ENCODE measurements at regions not wholly inside any gene's neighbourhood (a gene's known extent, or its start where the extent isn't known, plus 50 kb on each side); places are given as distances from the start of the nearest gene placed in this dataset.
"Not testable (repeated sequence)": the region's sequence is repeated elsewhere in the genome, so short reads cannot be mapped to it uniquely, and the experiment has no call there.

- Histone ChIP-seq H3K9me3 (ENCODE audit: control insufficient read depth, insufficient read depth, low read length) (no peaks in the 10 kb centered on the region), H3K36me3 (ENCODE audit: control insufficient read depth, low read length) (no peaks in the 10 kb centered on the region), H3K27ac (ENCODE audit: low read depth, low read length) (no peak overlapping the region), H3F3A (ENCODE audit: control insufficient read depth, insufficient read depth) (no peaks in the 10 kb centered on the region), H3K9me2 (replicated peaks; ENCODE audit: control insufficient read depth, low read length) (no peaks in the 10 kb centered on the region), H3K4me1 (ENCODE audit: control insufficient read depth, low read length) (peaks cover 29% of the 10 kb centered on the region), H3K27me3 (ENCODE audit: control insufficient read depth, low read length) (no peaks in the 10 kb centered on the region), H3K4me3 (ENCODE audit: low read length) (no peak overlapping the region), H3K79me2 (ENCODE audit: control insufficient read depth, low read length) (no peaks in the 10 kb centered on the region), H4K20me1 (ENCODE audit: control insufficient read depth, insufficient read depth, low read depth, low read length) (no peaks in the 10 kb centered on the region), H3K4me2 (ENCODE audit: low read length) (no peak overlapping the region)
- TF ChIP-seq, protein P1, sequence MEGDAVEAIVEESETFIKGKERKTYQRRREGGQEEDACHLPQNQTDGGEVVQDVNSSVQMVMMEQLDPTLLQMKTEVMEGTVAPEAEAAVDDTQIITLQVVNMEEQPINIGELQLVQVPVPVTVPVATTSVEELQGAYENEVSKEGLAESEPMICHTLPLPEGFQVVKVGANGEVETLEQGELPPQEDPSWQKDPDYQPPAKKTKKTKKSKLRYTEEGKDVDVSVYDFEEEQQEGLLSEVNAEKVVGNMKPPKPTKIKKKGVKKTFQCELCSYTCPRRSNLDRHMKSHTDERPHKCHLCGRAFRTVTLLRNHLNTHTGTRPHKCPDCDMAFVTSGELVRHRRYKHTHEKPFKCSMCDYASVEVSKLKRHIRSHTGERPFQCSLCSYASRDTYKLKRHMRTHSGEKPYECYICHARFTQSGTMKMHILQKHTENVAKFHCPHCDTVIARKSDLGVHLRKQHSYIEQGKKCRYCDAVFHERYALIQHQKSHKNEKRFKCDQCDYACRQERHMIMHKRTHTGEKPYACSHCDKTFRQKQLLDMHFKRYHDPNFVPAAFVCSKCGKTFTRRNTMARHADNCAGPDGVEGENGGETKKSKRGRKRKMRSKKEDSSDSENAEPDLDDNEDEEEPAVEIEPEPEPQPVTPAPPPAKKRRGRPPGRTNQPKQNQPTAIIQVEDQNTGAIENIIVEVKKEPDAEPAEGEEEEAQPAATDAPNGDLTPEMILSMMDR (IDR thresholded peaks at IDR 0.05; ENCODE audit: low read depth, low read length, poor library complexity, severe bottlenecking), result no peak
- no peak for TF ChIP-seq EZH2phosphoT487 (IDR thresholded peaks at IDR 0.05; ENCODE audit: borderline replicate concordance, low read length)
Observed at GRCh38 chr2:8382485-8382884, 299.4 kb upstream of the ID2 start.

DNA sequence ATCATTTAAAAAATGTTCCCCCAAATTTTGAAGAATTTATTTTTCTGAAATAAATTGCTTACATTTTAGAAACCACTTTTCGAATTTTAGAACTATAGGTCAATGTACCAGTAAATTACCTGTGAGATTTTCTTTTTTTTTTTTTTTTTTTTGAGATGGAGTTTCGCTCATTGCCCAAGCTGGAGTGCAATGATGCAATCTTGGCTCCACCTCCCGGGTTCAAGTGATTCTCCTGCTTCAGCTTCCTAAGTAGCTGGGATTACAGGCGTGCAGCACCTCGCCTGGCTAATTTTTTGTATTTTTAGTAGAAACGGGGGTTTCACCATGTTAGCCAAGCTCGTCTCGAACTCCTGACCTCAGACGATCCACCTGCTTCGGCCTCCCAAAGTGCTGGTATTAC, 295.1 kb upstream of the ID2 start:
- H3K36me3 ChIP-seq (ENCODE audit: control insufficient read depth, low read length); H3K27me3 ChIP-seq (ENCODE audit: control insufficient read depth, low read length); H3K27ac ChIP-seq (ENCODE audit: low read depth, low read length); H3K9me2 ChIP-seq (replicated peaks; ENCODE audit: control insufficient read depth, low read length); H3K79me2 ChIP-seq (ENCODE audit: control insufficient read depth, low read length); H3K4me2 ChIP-seq (ENCODE audit: low read length); H3K9me3 ChIP-seq (ENCODE audit: control insufficient read depth, insufficient read depth, low read length); H3F3A ChIP-seq (ENCODE audit: control insufficient read depth, insufficient read depth); H3K4me1 ChIP-seq (ENCODE audit: control insufficient read depth, low read length); H4K20me1 ChIP-seq (ENCODE audit: control insufficient read depth, insufficient read depth, low read depth, low read length); H3K4me3 ChIP-seq (ENCODE audit: low read length): not testable (repeated sequence)

DNA sequence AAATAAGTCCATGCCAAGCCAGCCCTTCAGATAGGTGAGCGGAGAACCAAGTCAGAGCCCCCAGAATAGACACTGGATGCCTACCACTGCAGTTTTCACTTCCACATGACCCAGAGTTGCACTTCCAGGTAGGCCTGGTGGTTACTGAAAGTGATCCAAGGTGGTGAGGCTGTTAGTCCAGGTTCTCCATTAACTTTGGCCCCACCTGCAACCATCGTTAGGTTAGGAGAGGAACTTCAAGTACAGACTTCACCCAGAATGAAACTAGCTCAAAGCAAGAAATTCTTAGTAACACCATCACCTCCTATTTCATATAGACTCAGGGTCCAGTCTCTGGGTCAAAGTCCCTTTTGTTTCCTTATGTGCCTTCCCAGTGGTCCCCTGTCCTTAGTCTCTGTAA, 293.1 kb upstream of the ID2 start:
- H3K27me3 ChIP-seq (ENCODE audit: control insufficient read depth, low read length), result no peaks in the 10 kb centered on the region
- no peak overlapping the region for H3K27ac ChIP-seq (ENCODE audit: low read depth, low read length)
- H3K4me2 ChIP-seq (ENCODE audit: low read length), result no peak overlapping the region
- H4K20me1 ChIP-seq (ENCODE audit: control insufficient read depth, insufficient read depth, low read depth, low read length), result no peaks in the 10 kb centered on the region
- H3K4me1 ChIP-seq (ENCODE audit: control insufficient read depth, low read length), result peaks cover 4% of the 10 kb centered on the region
- TF ChIP-seq, protein P1 (IDR thresholded peaks at IDR 0.05; ENCODE audit: low read depth, low read length, poor library complexity, severe bottlenecking), result no peak
- no peaks in the 10 kb centered on the region for H3K79me2 ChIP-seq (ENCODE audit: control insufficient read depth, low read length)
- no peak overlapping the region for H3K4me3 ChIP-seq (ENCODE audit: low read length)
- 0 out of 2 replicates have a peak, but pooled peaks cover 5% of the 10 kb centered on the region for H3K9me3 ChIP-seq (ENCODE audit: control insufficient read depth, insufficient read depth, low read length)
- no peaks in the 10 kb centered on the region for H3K9me2 ChIP-seq (replicated peaks; ENCODE audit: control insufficient read depth, low read length)
- no peaks in the 10 kb centered on the region for H3F3A ChIP-seq (ENCODE audit: control insufficient read depth, insufficient read depth)
- H3K36me3 ChIP-seq (ENCODE audit: control insufficient read depth, low read length), result no peaks in the 10 kb centered on the region

- no peaks in the 10 kb centered on the region for H4K20me1 ChIP-seq (ENCODE audit: control insufficient read depth, insufficient read depth, low read depth, low read length)
- H3K9me2 ChIP-seq (replicated peaks; ENCODE audit: control insufficient read depth, low read length), result no peaks in the 10 kb centered on the region
- H3K4me2 ChIP-seq (ENCODE audit: low read length), result no peak overlapping the region
- no peaks in the 10 kb centered on the region for H3F3A ChIP-seq (ENCODE audit: control insufficient read depth, insufficient read depth)
- no peak overlapping the region for H3K27ac ChIP-seq (ENCODE audit: low read depth, low read length)
- 0 out of 2 replicates have a peak, but pooled peaks cover 5% of the 10 kb centered on the region for H3K9me3 ChIP-seq (ENCODE audit: control insufficient read depth, insufficient read depth, low read length)
- no peak overlapping the region for H3K4me3 ChIP-seq (ENCODE audit: low read length)
- H3K27me3 ChIP-seq (ENCODE audit: control insufficient read depth, low read length), result no peaks in the 10 kb centered on the region
- TF ChIP-seq, protein P1 (IDR thresholded peaks at IDR 0.05; ENCODE audit: low read depth, low read length, poor library complexity, severe bottlenecking), result no peak
- no peak for TF ChIP-seq EZH2phosphoT487 (IDR thresholded peaks at IDR 0.05; ENCODE audit: borderline replicate concordance, low read length)
- H3K36me3 ChIP-seq (ENCODE audit: control insufficient read depth, low read length), result no peaks in the 10 kb centered on the region
- peaks cover 1% of the 10 kb centered on the region for H3K4me1 ChIP-seq (ENCODE audit: control insufficient read depth, low read length)
- no peaks in the 10 kb centered on the region for H3K79me2 ChIP-seq (ENCODE audit: control insufficient read depth, low read length)
Observed at GRCh38 chr2:8389431-8390108, 292.3 kb upstream of the ID2 start.

Data from DOHH2 (cell line).